H1 (cell line): ENCODE measurements at regions not wholly inside any gene's neighbourhood (a gene's known extent, or its start where the extent isn't known, plus 50 kb on each side); places are given as distances from the start of the nearest gene placed in this dataset.

Source experiments
- CTCF ChIA-PET: fragments of 300-600 bp; sonication (Branson Sonifier 250); formaldehyde crosslinking; loops from one replicate; lab custom pipeline; 2021; ENCODE audit not compliant: partially characterized antibody; lab: Charles Lee
- POLR2A ChIA-PET: fragments of 300-600 bp; sonication (Branson Sonifier 250); formaldehyde crosslinking; loops from one replicate; lab custom pipeline; 2021; ENCODE audit warnings: inconsistent platforms; ENCODE audit not compliant: partially characterized antibody; lab: Charles Lee
- DNase-seq, 2 experiments: peaks; one replicate each; pipeline versions ENCODE4 v3.0.0 to v3.0.0-alpha.2; 2010 to 2022; ENCODE audit warnings: low spot score in 2 of 2, low read depth in 1 of 2, mixed read lengths in 1 of 2
- FAIRE-seq: peaks from 2 replicates; lab custom pipeline; 2011; peaks lifted over from hg19 to GRCh38; lab: Jason Lieb, UNC
- H2AFZ ChIP-seq: 2 replicates; pipeline ENCODE4 v1.8.1; 2012; ENCODE audit warnings: low read length, inconsistent platforms
- H2AK5ac ChIP-seq: 2 replicates; pipeline ENCODE4 v1.6.1; 2013; ENCODE audit warnings: low read depth, low read length
- H2BK120ac ChIP-seq: replicated peaks from 2 replicates; pipeline ENCODE3; 2013; ENCODE audit warnings: low read depth, low read length, inconsistent platforms
- H2BK12ac ChIP-seq: 2 replicates; pipeline ENCODE4 v1.6.1; 2013; ENCODE audit warnings: low read depth, low read length
- H2BK15ac ChIP-seq: 2 replicates; pipeline ENCODE4 v1.6.1; 2013; ENCODE audit warnings: low read length
- H2BK20ac ChIP-seq: 2 replicates; pipeline ENCODE4 v1.6.1; 2013; ENCODE audit warnings: low read length
- H2BK5ac ChIP-seq: 2 replicates; pipeline ENCODE4 v1.6.1; 2013; ENCODE audit warnings: low read depth, low read length
- H3K14ac ChIP-seq: 2 replicates; pipeline ENCODE4 v1.6.1; 2013; ENCODE audit warnings: inconsistent platforms; ENCODE audit not compliant: insufficient read length
- H3K18ac ChIP-seq: 2 replicates; pipeline ENCODE4 v1.6.1; 2013; ENCODE audit warnings: low read length; ENCODE audit errors: extremely low read depth
- H3K23ac ChIP-seq: 2 replicates; pipeline ENCODE4 v1.6.1; 2013; ENCODE audit warnings: inconsistent platforms; ENCODE audit not compliant: insufficient read length
- H3K23me2 ChIP-seq: 2 replicates; pipeline ENCODE4 v1.6.1; 2013; ENCODE audit warnings: low read depth, low read length
- H3K27ac ChIP-seq: 2 replicates; pipeline ENCODE4 v1.6.1; 2011; ENCODE audit warnings: low read depth, low read length, inconsistent platforms
- H3K27me3 ChIP-seq, 4 experiments: replicated peaks in 1 of 4; 1 replicate in 1 of 4; 2 replicates in 3 of 4; pipeline versions ENCODE4 v1.6.1 to v1.8.1; 2011 to 2013; ENCODE audit warnings: low read length in 3 of 4, mild to moderate bottlenecking in 3 of 4, inconsistent platforms in 2 of 4, mixed read lengths in 2 of 4, moderate library complexity in 1 of 4; ENCODE audit not compliant: control insufficient read depth in 3 of 4, insufficient read depth in 3 of 4; ENCODE audit errors: extremely low read depth in 1 of 4
- H3K36me3 ChIP-seq, 4 experiments: 2 replicates each; pipeline versions ENCODE4 v1.6.1 to v1.8.1; 2011 to 2013; ENCODE audit warnings: mild to moderate bottlenecking in 4 of 4, low read length in 3 of 4, moderate library complexity in 2 of 4, control low read depth in 1 of 4, inconsistent platforms in 1 of 4; ENCODE audit not compliant: insufficient read depth in 4 of 4, control insufficient read depth in 2 of 4
- H3K4ac ChIP-seq: replicated peaks from 2 replicates; pipeline ENCODE3; 2013; ENCODE audit warnings: low read length, low read depth, mixed read lengths, inconsistent platforms; ENCODE audit not compliant: insufficient read length
- H3K4me1 ChIP-seq, 4 experiments: replicated peaks in 1 of 4; 1 replicate in 1 of 4; 2 replicates in 3 of 4; pipeline versions ENCODE4 v1.6.1 to v1.8.1; 2011 to 2013; ENCODE audit warnings: low read length in 3 of 4, inconsistent platforms in 2 of 4, mixed read lengths in 1 of 4; ENCODE audit not compliant: insufficient read depth in 4 of 4, control insufficient read depth in 3 of 4
- H3K4me2 ChIP-seq, 2 experiments: 2 replicates each; pipeline versions ENCODE4 v1.6.1 to v1.8.1; 2011 to 2013; ENCODE audit warnings: low read depth in 2 of 2, low read length in 2 of 2, control low read depth in 1 of 2, inconsistent platforms in 1 of 2, mild to moderate bottlenecking in 1 of 2; ENCODE audit not compliant: insufficient read depth in 1 of 2
- H3K4me3 ChIP-seq, 4 experiments: fragments of 200-600, 300-600 bp in 1 of 4; sonication (generic), shearing (Covaris generic), sonication (Bioruptor Twin) in 1 of 4; 2 replicates each; pipeline versions ENCODE4 v1.5.1 to v1.8.1; 2011 to 2016; ENCODE audit warnings: low read length in 4 of 4, low read depth in 3 of 4, control low read depth in 2 of 4, inconsistent platforms in 2 of 4, mild to moderate bottlenecking in 2 of 4, mixed read lengths in 1 of 4, moderate library complexity in 1 of 4; ENCODE audit not compliant: insufficient read depth in 2 of 4; ENCODE audit errors: extremely low read depth in 1 of 4
- H3K56ac ChIP-seq: replicated peaks from 2 replicates; pipeline ENCODE3; 2013; ENCODE audit warnings: low read depth, mild to moderate bottlenecking, mixed read lengths, low read length, inconsistent platforms; ENCODE audit not compliant: insufficient read length
- H3K79me1 ChIP-seq: 2 replicates; pipeline ENCODE4 v1.6.1; 2013; ENCODE audit warnings: low read depth, low read length, control low read depth
- H3K79me2 ChIP-seq, 2 experiments: 2 replicates each; pipeline versions ENCODE4 v1.6.1 to v1.8.1; 2012 to 2013; ENCODE audit warnings: low read length in 2 of 2, mild to moderate bottlenecking in 2 of 2, inconsistent platforms in 1 of 2; ENCODE audit not compliant: insufficient read depth in 2 of 2, control insufficient read depth in 1 of 2
- H3K9ac ChIP-seq, 4 experiments: replicated peaks in 1 of 4; 1 replicate in 1 of 4; 2 replicates in 3 of 4; pipeline versions ENCODE4 v1.6.1 to v1.8.1; 2011 to 2013; ENCODE audit warnings: low read depth in 3 of 4, low read length in 3 of 4, control low read depth in 2 of 4, mild to moderate bottlenecking in 2 of 4, moderate library complexity in 2 of 4, inconsistent platforms in 1 of 4; ENCODE audit errors: extremely low read depth in 1 of 4
- H3K9me3 ChIP-seq, 2 experiments: 2 replicates each; pipeline versions ENCODE4 v1.6.1 to v1.8.1; 2012 to 2013; ENCODE audit warnings: mild to moderate bottlenecking in 2 of 2, moderate library complexity in 2 of 2, control low read depth in 1 of 2, inconsistent platforms in 1 of 2, low read depth in 1 of 2, low read length in 1 of 2, mixed read lengths in 1 of 2; ENCODE audit not compliant: insufficient read depth in 2 of 2
- H4K20me1 ChIP-seq, 2 experiments: replicated peaks in 1 of 2; 2 replicates each; pipeline versions ENCODE3 to v1.8.1; 2011 to 2013; ENCODE audit warnings: inconsistent platforms in 2 of 2, low read length in 2 of 2, mild to moderate bottlenecking in 1 of 2; ENCODE audit not compliant: insufficient read depth in 2 of 2, control insufficient read depth in 1 of 2
- H4K5ac ChIP-seq: 2 replicates; pipeline ENCODE4 v1.6.1; 2013; ENCODE audit warnings: low read length, low read depth, mixed read lengths, inconsistent platforms; ENCODE audit not compliant: insufficient read length
- H4K8ac ChIP-seq: 2 replicates; pipeline ENCODE4 v1.8.0; 2013; ENCODE audit warnings: mild to moderate bottlenecking, moderate library complexity, low read length, inconsistent platforms; ENCODE audit not compliant: insufficient read depth; ENCODE audit errors: extremely low read depth
- H4K91ac ChIP-seq: replicated peaks from 2 replicates; pipeline ENCODE3; 2013; ENCODE audit warnings: low read length, mixed read lengths, inconsistent platforms; ENCODE audit not compliant: insufficient read length
- JUND ChIP-seq: IDR thresholded peaks from 2 replicates; pipeline ENCODE4 v1.6.1; 2011; ENCODE audit warnings: mild to moderate bottlenecking, improper control_type of control experiment, low read length
- NRF1 ChIP-seq: IDR thresholded peaks from 2 replicates; pipeline ENCODE4 v1.6.1; 2011; ENCODE audit warnings: mild to moderate bottlenecking, low read depth, low read length, improper control_type of control experiment
- TCF12 ChIP-seq: IDR thresholded peaks from 2 replicates; pipeline ENCODE4 v1.6.1; 2011; ENCODE audit warnings: low read depth, mild to moderate bottlenecking, low read length
- WGBS, 2 experiments: shearing (Covaris generic) in 1 of 2; methylation state at CpG; one replicate each; pipeline versions ENCODE4 v1.1.6 to v1.1.7; 2013 to 2015; ENCODE audit warnings: low lambda C conversion rate in 2 of 2, mixed read lengths in 2 of 2, inconsistent platforms in 1 of 2, low coverage in 1 of 2, missing lambda C conversion rate in 1 of 2; ENCODE audit not compliant: insufficient replicate concordance in 2 of 2, insufficient coverage in 1 of 2, insufficient read length in 1 of 2; ENCODE audit errors: extremely low coverage in 1 of 2, missing lambda C conversion rate in 1 of 2; 5-methylcytosine and 5-hydroxymethylcytosine counted together

GRCh38 chr4:79678472-79679202 is 270.6 kb upstream of the GK2 start:
- H2BK12ac ChIP-seq = no peak overlapping the region
- H3K4ac ChIP-seq = no peak overlapping the region
- no peaks in the 10 kb centered on the region for H3K79me1 ChIP-seq
- H3K27ac ChIP-seq = no peak overlapping the region
- no peak overlapping the region for H3K14ac ChIP-seq
- H4K20me1 ChIP-seq = no peaks in the 10 kb centered on the region
- no peak for DNase-seq
- H3K9me3 ChIP-seq = no peaks in the 10 kb centered on the region
- no peak overlapping the region for H2AK5ac ChIP-seq
- WGBS, 2 experiments = 89% methylated on average over 4 of the region's 4 CpGs; no CpG with 5 or more reads in 1 of the 2 experiments
- no peak overlapping the region for H4K5ac ChIP-seq
- no peak overlapping the region for H4K8ac ChIP-seq
- H3K4me1 ChIP-seq = peaks cover 0 to 3% (median under 1%) of the 10 kb centered on the region in 4 experiments; a peak in 1 of 7 replicates
- H2BK120ac ChIP-seq = no peak overlapping the region
- H4K91ac ChIP-seq = no peak overlapping the region
- no peak overlapping the region for H2BK5ac ChIP-seq
- H3K4me2 ChIP-seq = no peak overlapping the region
- H2AFZ ChIP-seq = no peak overlapping the region; the same call in 1 of the 2 replicates
- no peak for FAIRE-seq
- no peak overlapping the region for H3K56ac ChIP-seq
- H3K4me3 ChIP-seq = no peak overlapping the region
- no peak overlapping the region for H2BK15ac ChIP-seq
- no peaks in the 10 kb centered on the region for H3K36me3 ChIP-seq
- H3K23me2 ChIP-seq = no peaks in the 10 kb centered on the region
- H3K9ac ChIP-seq = no peak overlapping the region
- H3K23ac ChIP-seq = no peak overlapping the region
- ChIA-PET CTCF (interaction anchor here (0.8 kb wide), 1 partner anchor 18 kb away, joined by 4 read pairs; no protein-coding TSS in a partner anchor), POLR2A (no interaction called here)
- no peaks in the 10 kb centered on the region for H3K79me2 ChIP-seq
- H3K27me3 ChIP-seq = no peaks in the 10 kb centered on the region
- H2BK20ac ChIP-seq = no peak overlapping the region
- no peak overlapping the region for H3K18ac ChIP-seq
- no peak for TF ChIP-seq JUND
- TF ChIP-seq TCF12 = no peak
- TF ChIP-seq NRF1 = no peak
